Left ventricle myocardium superior (tissue), 1 donor: ENCODE measurements at regions not wholly inside any gene's neighbourhood (a gene's known extent, or its start where the extent isn't known, plus 50 kb on each side); places are given as distances from the start of the nearest gene placed in this dataset.
"Not testable (repeated sequence)": the region's sequence is repeated elsewhere in the genome, so short reads cannot be mapped to it uniquely, and the experiment has no call there.

ENCODE experiments used
- ATAC-seq: fragments of 200-7000 bp; cut with Tn5 transposase; one replicate; pipeline ENCODE4 v1.9.1; 2020; ENCODE audit warnings: mild to moderate bottlenecking, moderate library complexity
- DNase-seq: peaks from one replicate; pipeline ENCODE4 v3.0.0-alpha.2; 2020
- intact Hi-C: fragments of 100-400 bp; cut with micrococcal nuclease; formaldehyde crosslinking; loops from one replicate; pipeline ENCODE4 v1.11.0; 2022
- donor health status: DM: no; HTN: yes; CAD: no; lungs with severe emphysema.

GRCh38 chr9:42502620-42503264 lies 319.3 kb downstream of the SPATA31A6 start:
- DNase-seq, ATAC-seq, intact Hi-C loops: not testable (repeated sequence)

GRCh38 chr9:42508111-42508510 lies 324.7 kb downstream of the SPATA31A6 start:
- intact Hi-C loops, ATAC-seq, DNase-seq: not testable (repeated sequence)

DNA sequence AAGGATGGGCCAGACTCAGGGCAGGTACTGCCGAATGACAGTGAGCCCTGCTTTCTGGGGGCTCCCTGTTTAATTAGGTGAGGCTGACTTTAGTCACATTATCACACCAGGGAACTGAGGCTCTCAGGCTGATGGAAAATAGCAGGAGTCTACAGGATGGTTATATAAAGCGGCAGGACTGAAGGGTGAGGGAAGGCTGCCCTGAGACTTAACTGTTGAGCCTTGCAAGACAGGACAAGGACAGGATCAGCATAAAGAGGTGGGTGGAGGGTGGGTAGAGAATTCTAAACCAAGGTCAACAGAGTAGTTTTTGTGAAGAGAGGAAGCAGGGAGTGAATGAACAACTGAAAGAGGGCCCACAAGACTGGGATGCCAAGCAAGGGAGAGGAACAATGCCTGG lies 330.1 kb downstream of the SPATA31A6 start:
- intact Hi-C loops, DNase-seq, ATAC-seq: not testable (repeated sequence)

GRCh38 chr9:42534325-42534983 lies 351.0 kb downstream of the SPATA31A6 start:
- ATAC-seq, intact Hi-C loops, DNase-seq: not testable (repeated sequence)

- DNase-seq = peak; percentile 18
- ATAC-seq, intact Hi-C loops: not testable (repeated sequence)
Observed at GRCh38 chr9:42534984-42535325, 351.5 kb downstream of the SPATA31A6 start.

DNA sequence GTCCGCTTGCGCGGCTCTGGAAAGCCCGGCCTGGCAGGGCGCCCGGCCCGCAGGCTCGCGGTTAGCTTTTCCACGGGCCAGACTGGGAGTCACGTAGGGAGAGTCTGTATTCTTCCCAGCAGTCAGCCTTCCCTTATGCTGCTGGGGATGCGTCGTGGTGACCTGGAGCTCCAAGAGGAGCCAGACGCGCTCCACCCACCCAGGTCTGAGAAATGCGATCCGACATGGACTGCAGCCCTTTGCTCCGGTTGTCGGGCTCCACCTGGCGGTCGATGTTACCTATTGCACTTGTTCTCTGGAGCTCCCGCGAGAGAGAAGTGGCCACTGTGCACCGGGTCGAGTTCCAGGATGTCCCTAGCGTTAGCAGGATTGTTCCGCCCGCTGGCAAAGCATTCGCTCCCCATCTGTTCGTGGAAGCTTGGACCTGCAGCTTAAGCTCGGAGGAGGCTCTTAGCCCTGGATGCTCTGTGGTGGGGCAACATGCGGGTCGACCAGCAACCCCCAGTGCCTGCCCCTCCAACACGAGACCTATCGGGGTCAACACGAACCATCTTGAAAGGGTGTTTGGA lies 367.4 kb downstream of the SPATA31A6 start:
- intact Hi-C loops, DNase-seq, ATAC-seq: not testable (repeated sequence)

DNA sequence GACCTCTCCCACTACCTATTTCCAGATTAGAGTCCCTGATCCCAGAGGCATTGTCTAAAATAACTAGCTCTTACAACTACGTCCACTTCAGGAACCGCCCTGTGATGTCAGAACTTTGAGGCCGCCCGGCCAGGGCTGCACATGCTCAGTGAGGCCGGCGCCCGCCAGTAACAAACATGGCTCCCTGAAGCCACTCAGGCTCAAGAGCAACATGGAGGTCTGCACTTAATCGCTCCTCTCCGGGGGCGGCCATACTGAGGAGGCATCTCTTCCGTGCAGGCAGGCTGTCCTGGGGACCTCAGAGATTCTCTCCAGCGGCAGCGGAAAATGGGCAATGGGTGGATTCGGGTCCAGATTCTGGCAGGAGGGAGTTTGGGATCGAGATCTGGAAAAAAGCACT lies 385.1 kb downstream of the SPATA31A6 start:
- ATAC-seq, DNase-seq: not testable (repeated sequence)

DNA sequence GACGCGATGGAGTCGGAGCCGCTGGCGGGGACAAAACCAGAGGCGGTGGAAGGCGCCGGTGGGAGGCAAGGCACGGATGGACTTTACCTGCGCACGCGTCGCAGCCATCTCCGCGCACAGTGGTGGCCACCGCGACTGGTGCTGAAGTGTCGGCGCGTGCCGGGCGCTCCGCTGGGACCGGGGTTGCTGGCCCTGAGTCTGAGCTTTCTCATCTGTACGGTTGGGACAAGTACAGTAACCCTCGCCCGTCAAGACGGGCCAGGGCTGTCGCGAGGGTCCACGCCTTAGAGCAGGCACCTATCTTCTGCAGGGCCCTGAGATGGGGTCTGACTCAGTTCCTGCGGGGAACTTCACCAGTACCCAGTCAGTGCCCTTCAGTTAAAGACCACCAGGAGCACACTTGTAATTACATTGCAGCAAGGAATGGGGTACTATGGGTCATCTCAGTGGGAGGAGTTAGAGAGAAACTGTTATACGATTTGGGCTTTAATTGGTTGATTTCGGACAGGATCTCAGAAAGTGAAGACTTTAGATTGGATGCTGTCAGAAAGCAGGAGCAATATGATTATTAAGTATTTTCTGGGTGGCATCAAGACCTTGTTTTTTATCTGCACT lies 385.6 kb downstream of the SPATA31A6 start:
- DNase-seq, ATAC-seq, intact Hi-C loops: not testable (repeated sequence)

More for the DNA sequence above, 385.1 kb downstream of the SPATA31A6 start:
- intact Hi-C loops = not testable (repeated sequence)

DNA sequence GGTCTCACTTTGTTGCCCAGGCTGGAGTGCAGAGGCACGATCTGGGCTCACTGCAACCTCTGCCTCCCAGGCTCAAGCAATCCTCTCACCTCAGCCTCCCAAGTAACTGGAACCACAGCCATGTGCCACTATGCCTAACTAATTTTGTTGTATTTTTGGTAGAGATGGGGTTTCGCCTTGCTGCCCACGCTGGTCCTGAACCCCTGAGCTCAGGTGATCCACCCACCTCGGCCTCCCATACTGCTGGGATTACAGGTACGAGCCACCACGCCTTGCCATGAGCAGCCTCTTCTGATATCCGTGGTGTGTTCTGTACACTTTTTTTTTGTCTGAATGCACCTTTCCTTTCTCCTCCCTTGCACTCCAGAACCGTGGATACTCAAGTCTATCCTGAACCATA lies 394.4 kb downstream of the SPATA31A6 start:
- intact Hi-C loops, ATAC-seq, DNase-seq: not testable (repeated sequence)
